Activated B cell treated with CpG ODN at 0.5 μM for 24 hours (primary cell): ENCODE measurements at regions not wholly inside any gene's neighbourhood (a gene's known extent, or its start where the extent isn't known, plus 50 kb on each side); places are given as distances from the start of the nearest gene placed in this dataset.

Experiments
- ATAC-seq: fragments of 200-7000 bp; cut with Tn5 transposase; one replicate; pipeline ENCODE4 v1.10.0; 2021; ENCODE audit warnings: low read depth, mild to moderate bottlenecking, moderate library complexity
- CTCF ChIA-PET: fragments of 350-600 bp; sonication (Branson Sonifier 250); formaldehyde crosslinking; loops from one replicate; lab custom pipeline; 2021; ENCODE audit warnings: antibody characterized with exemption; lab: Charles Lee
- POLR2A ChIA-PET: fragments of 350-600 bp; sonication (Branson Sonifier 250); formaldehyde crosslinking; loops from one replicate; lab custom pipeline; 2021; ENCODE audit warnings: antibody characterized with exemption; lab: Charles Lee
- DNase-seq: peaks from one replicate; pipeline ENCODE4 v3.0.0; 2022
- H3K27ac Mint-ChIP-seq: one replicate; pipeline ENCODE4 v1.8.0; 2020; ENCODE audit warnings: mixed read lengths
- H3K27me3 Mint-ChIP-seq: one replicate; pipeline ENCODE4 v1.8.0; 2021; ENCODE audit warnings: mixed read lengths
- H3K36me3 Mint-ChIP-seq: one replicate; pipeline ENCODE4 v1.8.0; 2021; ENCODE audit warnings: low read depth, mixed read lengths
- H3K4me1 Mint-ChIP-seq: one replicate; pipeline ENCODE4 v1.8.0; 2021; ENCODE audit warnings: mixed read lengths
- H3K4me3 Mint-ChIP-seq: one replicate; pipeline ENCODE4 v1.8.0; 2020; ENCODE audit warnings: mild to moderate bottlenecking, mixed read lengths
- H3K9me3 Mint-ChIP-seq: one replicate; pipeline ENCODE4 v1.8.0; 2020; ENCODE audit warnings: mixed read lengths
- CTCF ChIP-seq: fragments of 200-600 bp; IDR thresholded peaks from one replicate; pipeline ENCODE4 v1.8.0; 2022; ENCODE audit warnings: antibody characterized with exemption, mild to moderate bottlenecking
- intact Hi-C: fragments of 100-400 bp; cut with micrococcal nuclease; formaldehyde crosslinking; loops from one replicate; pipeline ENCODE4 v1.15.1; 2024

DNA sequence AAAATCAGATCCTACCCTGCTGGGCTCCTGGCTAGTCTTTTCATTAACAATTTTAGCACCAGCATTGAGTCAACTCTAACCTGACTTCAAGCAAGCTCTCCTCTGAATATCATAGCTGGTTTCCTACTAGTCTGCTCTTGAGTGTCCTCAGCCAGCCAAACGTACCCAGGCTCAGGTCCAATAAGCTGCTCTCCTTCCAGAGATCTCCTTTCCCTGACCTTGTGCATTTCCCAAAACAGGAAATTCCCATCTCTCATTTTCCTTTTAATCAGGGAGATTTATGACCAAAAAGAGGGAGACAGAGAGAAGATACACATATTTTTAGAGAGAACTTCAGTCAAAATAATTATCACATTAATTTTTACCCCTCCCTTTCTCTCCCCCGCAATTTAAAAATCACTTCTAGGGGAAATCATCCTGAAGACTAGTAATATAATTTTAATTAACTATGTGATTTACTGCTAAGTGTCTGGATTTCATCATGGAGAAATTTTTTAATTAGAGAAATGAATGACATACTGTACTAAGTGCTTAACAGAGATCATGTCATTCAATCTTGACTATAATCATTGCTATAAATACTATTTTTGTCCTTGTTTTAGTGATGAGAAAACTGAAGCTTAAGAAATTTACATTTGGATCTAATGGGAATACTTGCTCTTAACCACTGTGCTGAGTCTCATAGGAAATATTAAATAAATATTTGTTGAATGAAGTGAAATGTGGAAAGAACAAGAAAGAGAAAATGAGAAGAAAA, 421.7 kb upstream of the INTU start:
- no peak for ATAC-seq
- CTCF ChIA-PET = no interaction called here

DNA sequence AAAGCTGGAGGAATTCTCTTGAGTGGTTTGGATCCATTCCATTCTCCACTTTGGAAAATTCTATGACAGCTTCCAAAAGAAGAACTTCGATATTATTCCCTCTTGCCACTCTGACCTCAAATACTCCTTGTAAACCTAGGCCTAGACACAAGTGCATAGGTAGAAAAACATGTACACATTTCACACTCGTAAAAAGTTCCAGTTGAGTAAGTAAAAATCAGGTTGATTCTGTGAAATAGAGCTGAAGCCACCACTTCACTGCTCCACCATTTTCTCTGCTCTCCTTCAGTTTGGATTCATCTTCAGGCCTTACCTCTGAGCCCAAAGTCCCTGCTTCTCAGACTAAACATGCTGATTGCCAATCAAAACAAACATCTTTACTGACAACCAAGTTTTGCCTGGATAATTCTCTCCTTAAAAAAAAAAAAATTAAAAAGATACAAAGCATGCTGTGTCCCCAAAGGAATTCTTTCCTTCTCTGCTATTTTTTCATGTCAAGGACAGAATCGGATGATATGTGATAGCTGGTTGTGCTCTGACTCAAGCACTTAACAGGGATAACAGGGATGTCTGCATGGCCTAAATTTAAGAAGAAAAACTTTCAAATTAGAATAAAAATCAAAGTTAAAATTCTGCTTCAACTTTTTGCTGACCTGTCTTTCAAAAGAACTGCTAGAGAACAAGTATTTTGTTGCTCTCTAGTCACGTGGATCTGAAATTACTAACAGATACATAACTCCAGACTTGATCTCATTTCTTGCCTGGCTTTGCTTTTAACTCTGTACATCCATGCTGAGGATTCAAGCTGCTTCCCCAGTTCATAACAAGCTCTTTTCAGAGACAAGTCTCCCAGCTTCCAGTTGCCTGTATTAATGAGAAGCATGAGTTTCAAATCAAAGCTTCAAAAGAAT, 420.9 kb upstream of the INTU start:
- CTCF ChIA-PET = no interaction called here
- no peak for DNase-seq

More for the DNA sequence above, 421.7 kb upstream of the INTU start:
- no peak for DNase-seq
- Mint-ChIP-seq H3K9me3 (peaks cover 4% of the 10 kb centered on the region), H3K27me3 (no peaks in the 10 kb centered on the region), H3K4me3 (no peak overlapping the region), H3K36me3 (no peaks in the 10 kb centered on the region), H3K27ac (no peak overlapping the region), H3K4me1 (no peaks in the 10 kb centered on the region)
- intact Hi-C loops = no loop called here
- TF ChIP-seq CTCF = no peak
- POLR2A ChIA-PET = no interaction called here

GRCh38 chr4:127212701-127213100, 420.1 kb upstream of the INTU start:
- no peak for TF ChIP-seq CTCF
- POLR2A ChIA-PET = no interaction called here
- no peaks in the 10 kb centered on the region for H3K27me3 Mint-ChIP-seq
- H3K36me3 Mint-ChIP-seq = no peaks in the 10 kb centered on the region
- H3K9me3 Mint-ChIP-seq = peaks cover 7% of the 10 kb centered on the region
- H3K4me1 Mint-ChIP-seq = no peaks in the 10 kb centered on the region
- H3K27ac Mint-ChIP-seq = no peak overlapping the region
- H3K4me3 Mint-ChIP-seq = no peak overlapping the region
- no peak for DNase-seq
- no peak for ATAC-seq
- intact Hi-C loops = no loop called here
- CTCF ChIA-PET = no interaction called here

More for the DNA sequence above, 420.9 kb upstream of the INTU start:
- H3K4me1 Mint-ChIP-seq = no peaks in the 10 kb centered on the region
- H3K9me3 Mint-ChIP-seq = peaks cover 7% of the 10 kb centered on the region
- intact Hi-C loops = no loop called here
- H3K27me3 Mint-ChIP-seq = no peaks in the 10 kb centered on the region
- no peak for TF ChIP-seq CTCF
- no peak overlapping the region for H3K4me3 Mint-ChIP-seq
- no peak for ATAC-seq
- no peaks in the 10 kb centered on the region for H3K36me3 Mint-ChIP-seq
- POLR2A ChIA-PET = no interaction called here
- H3K27ac Mint-ChIP-seq = no peak overlapping the region

DNA sequence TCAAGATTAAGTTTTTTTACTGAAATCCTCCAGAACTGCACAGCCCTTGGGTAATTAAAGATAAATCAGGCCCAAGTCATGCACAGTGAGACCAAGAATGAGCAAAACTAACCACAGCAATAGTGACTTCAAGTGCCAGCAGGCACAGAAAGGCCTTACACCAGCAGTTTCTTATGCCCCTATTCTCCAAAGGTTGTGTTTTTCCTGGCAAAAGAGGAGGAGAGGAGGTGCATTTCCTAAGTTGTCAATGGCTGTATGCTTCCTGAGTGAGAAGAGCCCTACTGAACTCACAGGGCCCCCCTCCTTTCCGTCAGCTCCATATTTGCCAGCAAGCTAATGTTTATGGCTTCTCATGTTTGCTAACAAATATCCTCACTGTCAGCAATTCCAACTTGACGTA, 418.7 kb upstream of the INTU start:
- intact Hi-C loops = no loop called here
- ChIA-PET CTCF (no interaction called here), POLR2A (no interaction called here)
- Mint-ChIP-seq H3K36me3 (no peaks in the 10 kb centered on the region), H3K27me3 (no peaks in the 10 kb centered on the region), H3K4me1 (no peaks in the 10 kb centered on the region), H3K9me3 (peaks cover 5% of the 10 kb centered on the region), H3K4me3 (no peak overlapping the region), H3K27ac (no peak overlapping the region)
- no peak for TF ChIP-seq CTCF
- DNase-seq (no peak), ATAC-seq (no peak)

GRCh38 chr4:127214931-127215330, 417.8 kb upstream of the INTU start:
- no peak overlapping the region for H3K4me3 Mint-ChIP-seq
- CTCF ChIA-PET = no interaction called here

More at GRCh38 chr4:127214931-127215330, 417.8 kb upstream of the INTU start:
- Mint-ChIP-seq H3K36me3 (no peaks in the 10 kb centered on the region), H3K27me3 (no peaks in the 10 kb centered on the region), H3K4me1 (no peaks in the 10 kb centered on the region), H3K9me3 (peaks cover 6% of the 10 kb centered on the region), H3K27ac (no peak overlapping the region)
- intact Hi-C loops = no loop called here
- no peak for ATAC-seq
- DNase-seq = no peak
- POLR2A ChIA-PET = no interaction called here
- no peak for TF ChIP-seq CTCF
